ENCODE measurements at regions not wholly inside any gene's neighbourhood (a gene's known extent, or its start where the extent isn't known, plus 50 kb on each side); places are given as distances from the start of the nearest gene placed in this dataset.

- TF ChIP-seq, protein P1, sequence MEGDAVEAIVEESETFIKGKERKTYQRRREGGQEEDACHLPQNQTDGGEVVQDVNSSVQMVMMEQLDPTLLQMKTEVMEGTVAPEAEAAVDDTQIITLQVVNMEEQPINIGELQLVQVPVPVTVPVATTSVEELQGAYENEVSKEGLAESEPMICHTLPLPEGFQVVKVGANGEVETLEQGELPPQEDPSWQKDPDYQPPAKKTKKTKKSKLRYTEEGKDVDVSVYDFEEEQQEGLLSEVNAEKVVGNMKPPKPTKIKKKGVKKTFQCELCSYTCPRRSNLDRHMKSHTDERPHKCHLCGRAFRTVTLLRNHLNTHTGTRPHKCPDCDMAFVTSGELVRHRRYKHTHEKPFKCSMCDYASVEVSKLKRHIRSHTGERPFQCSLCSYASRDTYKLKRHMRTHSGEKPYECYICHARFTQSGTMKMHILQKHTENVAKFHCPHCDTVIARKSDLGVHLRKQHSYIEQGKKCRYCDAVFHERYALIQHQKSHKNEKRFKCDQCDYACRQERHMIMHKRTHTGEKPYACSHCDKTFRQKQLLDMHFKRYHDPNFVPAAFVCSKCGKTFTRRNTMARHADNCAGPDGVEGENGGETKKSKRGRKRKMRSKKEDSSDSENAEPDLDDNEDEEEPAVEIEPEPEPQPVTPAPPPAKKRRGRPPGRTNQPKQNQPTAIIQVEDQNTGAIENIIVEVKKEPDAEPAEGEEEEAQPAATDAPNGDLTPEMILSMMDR (IDR thresholded peaks at IDR 0.05), result no peak
- TF ChIP-seq POLR2AphosphoS5 (IDR thresholded peaks at IDR 0.05) (no peak), POLR2A (IDR thresholded peaks at IDR 0.05) (no peak), EP300 (IDR thresholded peaks at IDR 0.05) (no peak)
These were observed 1143.4 kb downstream of the CNTNAP5 start for GRCh38 chr2:125168442-125168841.

Data from stomach (tissue), 4 donors.